ENCODE measurements at regions not wholly inside any gene's neighbourhood (a gene's known extent, or its start where the extent isn't known, plus 50 kb on each side); places are given as distances from the start of the nearest gene placed in this dataset.
A peak's percentile ranks its signal among the peaks of the same experiment; 100 is the strongest.
"Not testable (repeated sequence)": the region's sequence is repeated elsewhere in the genome, so short reads cannot be mapped to it uniquely, and the experiment has no call there.

GRCh38 chr17:68097161-68097805 is 61.7 kb downstream of the KPNA2 start:
- no peak for DNase-seq

GRCh38 chr17:68099341-68099753 is 63.8 kb downstream of the KPNA2 start:
- not testable (repeated sequence) for DNase-seq

- DNase-seq: no peak
Observed at GRCh38 chr17:68100000-68100641, 64.6 kb downstream of the KPNA2 start.

GRCh38 chr17:68101075-68101986 is 65.8 kb downstream of the KPNA2 start:
- DNase-seq: peak; percentile 54

GRCh38 chr17:68101987-68102314 is 66.4 kb downstream of the KPNA2 start:
- no peak for DNase-seq

GRCh38 chr17:68102318-68102758 is 66.8 kb downstream of the KPNA2 start:
- no peak for DNase-seq

- no peak for DNase-seq
Observed at GRCh38 chr17:68103148-68103547, 67.6 kb downstream of the KPNA2 start.

- DNase-seq: no peak
Observed at GRCh38 chr17:68106085-68106484, 70.5 kb downstream of the KPNA2 start.

- DNase-seq: no peak
Observed at GRCh38 chr17:68107373-68107772, 71.8 kb downstream of the KPNA2 start.

GRCh38 chr17:68108313-68109000 is 72.9 kb downstream of the KPNA2 start:
- no peak for DNase-seq

- DNase-seq: not testable (repeated sequence)
Observed at GRCh38 chr17:68109404-68109803, 73.9 kb downstream of the KPNA2 start.

GRCh38 chr17:68116211-68116610 is 80.7 kb downstream of the KPNA2 start:
- DNase-seq: not testable (repeated sequence)

GRCh38 chr17:68122587-68122986 is 87.1 kb downstream of the KPNA2 start:
- DNase-seq: no peak

GRCh38 chr17:68125111-68125870 is 89.8 kb downstream of the KPNA2 start:
- no peak for DNase-seq

GRCh38 chr17:68127914-68128313 is 92.4 kb downstream of the KPNA2 start:
- no peak for DNase-seq

GRCh38 chr17:68131456-68131855 is 95.9 kb downstream of the KPNA2 start:
- no peak for DNase-seq

GRCh38 chr17:68133346-68134045 is 98.0 kb downstream of the KPNA2 start:
- DNase-seq: no peak

- no peak for DNase-seq
Observed at GRCh38 chr17:68134046-68134637, 98.6 kb downstream of the KPNA2 start.

- DNase-seq: no peak
Observed at GRCh38 chr17:68134731-68135130, 99.2 kb downstream of the KPNA2 start.

- DNase-seq: no peak
Observed at GRCh38 chr17:68135141-68135887, 99.8 kb downstream of the KPNA2 start.

- no peak for DNase-seq
Observed at GRCh38 chr17:68141050-68141449, 105.5 kb downstream of the KPNA2 start.

Data from activated CD4-positive, alpha-beta T cell treated with anti-CD3 and anti-CD28 coated beads for 1 hour (primary cell).